ENCODE measurements at regions not wholly inside any gene's neighbourhood (a gene's known extent, or its start where the extent isn't known, plus 50 kb on each side); places are given as distances from the start of the nearest gene placed in this dataset.
"Not testable (repeated sequence)": the region's sequence is repeated elsewhere in the genome, so short reads cannot be mapped to it uniquely, and the experiment has no call there.

- H3K4me3 ChIP-seq (ENCODE audit: low read depth, low read length), result no peak overlapping the region
- TF ChIP-seq, protein P1, sequence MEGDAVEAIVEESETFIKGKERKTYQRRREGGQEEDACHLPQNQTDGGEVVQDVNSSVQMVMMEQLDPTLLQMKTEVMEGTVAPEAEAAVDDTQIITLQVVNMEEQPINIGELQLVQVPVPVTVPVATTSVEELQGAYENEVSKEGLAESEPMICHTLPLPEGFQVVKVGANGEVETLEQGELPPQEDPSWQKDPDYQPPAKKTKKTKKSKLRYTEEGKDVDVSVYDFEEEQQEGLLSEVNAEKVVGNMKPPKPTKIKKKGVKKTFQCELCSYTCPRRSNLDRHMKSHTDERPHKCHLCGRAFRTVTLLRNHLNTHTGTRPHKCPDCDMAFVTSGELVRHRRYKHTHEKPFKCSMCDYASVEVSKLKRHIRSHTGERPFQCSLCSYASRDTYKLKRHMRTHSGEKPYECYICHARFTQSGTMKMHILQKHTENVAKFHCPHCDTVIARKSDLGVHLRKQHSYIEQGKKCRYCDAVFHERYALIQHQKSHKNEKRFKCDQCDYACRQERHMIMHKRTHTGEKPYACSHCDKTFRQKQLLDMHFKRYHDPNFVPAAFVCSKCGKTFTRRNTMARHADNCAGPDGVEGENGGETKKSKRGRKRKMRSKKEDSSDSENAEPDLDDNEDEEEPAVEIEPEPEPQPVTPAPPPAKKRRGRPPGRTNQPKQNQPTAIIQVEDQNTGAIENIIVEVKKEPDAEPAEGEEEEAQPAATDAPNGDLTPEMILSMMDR (conservative IDR thresholded peaks at IDR 0.05; ENCODE audit: low read depth, low read length), result no peak
- DNase-seq (ENCODE audit: low read depth), result no peak
Observed at GRCh38 chr13:38429916-38430315, 80.3 kb downstream of the UFM1 start.

GRCh38 chr13:38430796-38431195 is 81.1 kb downstream of the UFM1 start:
- no peak for DNase-seq (ENCODE audit: low read depth)
- H3K4me3 ChIP-seq (ENCODE audit: low read depth, low read length), result no peak overlapping the region
- TF ChIP-seq, protein P1 (conservative IDR thresholded peaks at IDR 0.05; ENCODE audit: low read depth, low read length), result no peak

- TF ChIP-seq, protein P1 (conservative IDR thresholded peaks at IDR 0.05; ENCODE audit: low read depth, low read length), result no peak
- H3K4me3 ChIP-seq (ENCODE audit: low read depth, low read length), result no peak overlapping the region
- no peak for DNase-seq (ENCODE audit: low read depth)
Observed at GRCh38 chr13:38440666-38441065, 91.0 kb downstream of the UFM1 start.

DNA sequence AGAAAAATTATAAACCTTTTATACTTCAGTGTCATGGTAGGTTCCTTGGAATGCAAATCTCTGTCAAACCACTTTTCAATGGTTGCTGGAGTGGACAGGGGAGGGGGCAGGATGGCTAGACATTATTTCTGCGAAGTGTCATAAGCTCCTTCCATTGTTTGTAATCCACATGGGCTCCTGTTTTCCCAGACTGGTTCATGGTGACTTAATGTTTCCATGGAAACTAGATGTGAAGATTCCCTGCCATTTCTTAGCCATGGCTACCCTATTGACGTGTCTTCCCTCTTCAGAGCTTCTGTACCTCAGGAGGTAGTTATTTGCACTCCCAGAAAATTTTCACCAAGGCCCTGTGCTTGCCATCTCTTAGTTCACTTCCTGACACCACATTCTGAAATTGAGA is 95.3 kb downstream of the UFM1 start:
- TF ChIP-seq, protein P1 (conservative IDR thresholded peaks at IDR 0.05; ENCODE audit: low read depth, low read length), result no peak
- no peak overlapping the region for H3K4me3 ChIP-seq (ENCODE audit: low read depth, low read length)
- DNase-seq (ENCODE audit: low read depth), result no peak

DNA sequence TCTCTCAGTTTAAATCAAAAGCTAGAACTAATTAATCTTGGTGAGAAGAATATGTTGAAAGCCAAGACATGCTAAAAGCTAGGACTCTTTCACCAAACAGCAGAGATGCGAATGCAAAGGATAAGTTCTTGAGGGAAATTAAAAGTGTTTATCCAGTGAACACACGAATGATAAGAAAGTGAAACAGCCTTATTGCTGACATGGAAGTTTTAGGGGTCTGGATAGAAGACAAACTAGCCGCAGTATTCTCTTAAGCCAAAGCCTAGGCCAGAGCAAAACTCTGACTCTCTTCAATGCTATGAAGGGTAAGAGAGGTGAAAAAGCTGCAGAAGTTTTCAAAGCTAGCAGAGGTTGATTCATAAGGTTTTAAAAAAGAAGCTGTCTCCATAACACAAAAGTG is 103.0 kb downstream of the UFM1 start:
- TF ChIP-seq, protein P1 (conservative IDR thresholded peaks at IDR 0.05; ENCODE audit: low read depth, low read length), result no peak
- H3K4me3 ChIP-seq (ENCODE audit: low read depth, low read length), result no peak overlapping the region
- DNase-seq (ENCODE audit: low read depth), result no peak

DNA sequence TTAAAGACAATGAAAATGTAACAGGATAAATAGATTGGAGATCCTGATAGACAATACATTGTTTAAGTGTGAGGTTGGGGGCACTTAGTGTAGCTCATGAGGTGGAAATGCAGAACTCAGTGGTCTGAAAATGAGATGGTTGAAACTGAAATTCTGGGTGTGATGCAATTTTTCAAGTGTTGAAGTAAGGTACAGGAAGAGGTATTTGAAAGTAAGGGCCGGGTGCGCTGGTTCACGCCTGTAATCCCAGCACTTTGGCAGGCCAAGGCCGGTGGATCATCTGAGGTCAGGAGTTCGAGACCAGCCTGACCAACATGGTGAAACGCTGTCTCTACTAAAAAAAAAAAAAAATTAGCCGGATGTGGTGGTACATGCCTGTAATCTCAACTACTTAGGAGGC is 113.0 kb downstream of the UFM1 start:
- DNase-seq (ENCODE audit: low read depth), result no peak
- TF ChIP-seq, protein P1 (conservative IDR thresholded peaks at IDR 0.05; ENCODE audit: low read depth, low read length), result no peak

GRCh38 chr13:38463048-38463447 is 113.4 kb downstream of the UFM1 start:
- no peak overlapping the region for H3K4me3 ChIP-seq (ENCODE audit: low read depth, low read length)
- TF ChIP-seq, protein P1 (conservative IDR thresholded peaks at IDR 0.05; ENCODE audit: low read depth, low read length), result no peak
- no peak for DNase-seq (ENCODE audit: low read depth)

More for the DNA sequence above, 113.0 kb downstream of the UFM1 start:
- no peak overlapping the region for H3K4me3 ChIP-seq (ENCODE audit: low read depth, low read length)

GRCh38 chr13:38472411-38472810 is 122.8 kb downstream of the UFM1 start:
- H3K4me3 ChIP-seq (ENCODE audit: low read depth, low read length); DNase-seq (ENCODE audit: low read depth): not testable (repeated sequence)

Measured in choroid plexus epithelial cell (primary cell).